Endothelial cell of umbilical vein (primary cell): ENCODE measurements at regions not wholly inside any gene's neighbourhood (a gene's known extent, or its start where the extent isn't known, plus 50 kb on each side); places are given as distances from the start of the nearest gene placed in this dataset.

Experiments
- BruUV-seq: library from RNA; stranded (reverse); fragments of 400-500 nt; replicated peaks from 2 replicates; lab custom pipeline; 2021; lab: Mats Ljungman, UMichigan
- CTCF ChIA-PET: fragments of 300-600, 350-600 bp; sonication (Branson Sonifier 250); formaldehyde crosslinking; loops from one replicate; lab custom pipeline; 2021; ENCODE audit warnings: antibody characterized with exemption, inconsistent platforms; lab: Charles Lee
- POLR2A ChIA-PET: fragments of 300-600, 350-600 bp; sonication (Branson Sonifier 250); formaldehyde crosslinking; loops from one replicate; lab custom pipeline; 2021; ENCODE audit warnings: antibody characterized with exemption, inconsistent platforms; lab: Charles Lee
- DNase-seq: peaks from one replicate; pipeline ENCODE4 v3.0.0-alpha.2; 2011; ENCODE audit warnings: low read depth, low spot score
- FAIRE-seq: peaks from 2 replicates; lab custom pipeline; 2011; peaks lifted over from hg19 to GRCh38; lab: Jason Lieb, UNC
- H2AFZ ChIP-seq: 2 replicates; pipeline ENCODE4 v1.6.0; 2012; ENCODE audit warnings: low read depth, low read length, control low read depth, inconsistent platforms
- H3K27ac ChIP-seq: 2 replicates; pipeline ENCODE4 v1.5.1; 2011; ENCODE audit warnings: low read depth, mild to moderate bottlenecking, control low read depth, low read length, moderate library complexity; ENCODE audit not compliant: insufficient read depth
- H3K27me3 ChIP-seq, 2 experiments: 2 replicates each; pipeline versions ENCODE4 v1.6.0 to v1.6.1; 2011; ENCODE audit warnings: low read length in 2 of 2, mixed read lengths in 1 of 2; ENCODE audit not compliant: control insufficient read depth in 2 of 2, insufficient read depth in 2 of 2
- H3K36me3 ChIP-seq, 2 experiments: 2 replicates in 1 of 2; 3 replicates in 1 of 2; pipeline ENCODE4 v1.5.1; 2011; ENCODE audit warnings: low read length in 2 of 2, mild to moderate bottlenecking in 1 of 2, moderate library complexity in 1 of 2; ENCODE audit not compliant: control insufficient read depth in 2 of 2, insufficient read depth in 2 of 2; ENCODE audit errors: extremely low read depth in 1 of 2
- H3K4me1 ChIP-seq: 3 replicates; pipeline ENCODE4 v1.5.1; 2011; ENCODE audit warnings: mild to moderate bottlenecking, low read length; ENCODE audit not compliant: control insufficient read depth, insufficient read depth; ENCODE audit errors: extremely low read depth
- H3K4me2 ChIP-seq: 2 replicates; pipeline ENCODE4 v1.6.1; 2011; ENCODE audit warnings: low read length, control low read depth, mixed read lengths; ENCODE audit not compliant: insufficient read depth
- H3K4me3 ChIP-seq, 3 experiments: fragments of 200-600 bp in 1 of 3; sonication (generic), shearing (Covaris generic) in 1 of 3; replicated peaks in 1 of 3; 2 replicates each; pipeline ENCODE4 v1.5.1; 2011 to 2016; ENCODE audit warnings: control low read depth in 3 of 3, low read length in 3 of 3, mild to moderate bottlenecking in 2 of 3, inconsistent platforms in 1 of 3, low read depth in 1 of 3, moderate library complexity in 1 of 3; ENCODE audit not compliant: insufficient read depth in 1 of 3
- H3K79me2 ChIP-seq: 2 replicates; pipeline ENCODE4 v1.6.0; 2012; ENCODE audit warnings: low read length, inconsistent platforms; ENCODE audit not compliant: control insufficient read depth, insufficient read depth
- H3K9ac ChIP-seq: replicated peaks from 2 replicates; pipeline ENCODE3; 2011; ENCODE audit warnings: low read length, control low read depth; ENCODE audit not compliant: insufficient read depth; ENCODE audit errors: extremely low read depth
- H3K9me1 ChIP-seq: replicated peaks from 3 replicates; pipeline ENCODE4 v1.6.0; 2011; ENCODE audit warnings: mild to moderate bottlenecking, low read length; ENCODE audit not compliant: control insufficient read depth, insufficient read depth; ENCODE audit errors: extremely low read depth
- H3K9me3 ChIP-seq: replicated peaks from 2 replicates; pipeline ENCODE4 v1.5.1; 2012; ENCODE audit warnings: low read length, inconsistent platforms; ENCODE audit not compliant: control insufficient read depth, insufficient read depth
- H4K20me1 ChIP-seq: replicated peaks from 2 replicates; pipeline ENCODE3; 2011; ENCODE audit warnings: mild to moderate bottlenecking, low read length; ENCODE audit not compliant: control insufficient read depth, insufficient read depth; ENCODE audit errors: extremely low read depth
- CTCF ChIP-seq, 2 donors: IDR thresholded peaks; 1 replicate in 1 of 2; 2 replicates in 1 of 2; pipeline ENCODE4 v1.5.1; 2011; ENCODE audit warnings: low read length in 2 of 2, mild to moderate bottlenecking in 2 of 2, moderate library complexity in 2 of 2, control low read depth in 1 of 2, inconsistent platforms in 1 of 2, low read depth in 1 of 2; ENCODE audit not compliant: insufficient read depth in 1 of 2; ENCODE audit errors: extremely low read depth in 1 of 2
- EZH2 ChIP-seq: IDR thresholded peaks from 2 replicates; pipeline ENCODE4 v1.6.1; 2012; ENCODE audit warnings: borderline replicate concordance, low read depth, mild to moderate bottlenecking, moderate library complexity, low read length, inconsistent platforms; ENCODE audit not compliant: severe bottlenecking
- FOS ChIP-seq: IDR thresholded peaks from 2 replicates; pipeline ENCODE4 v1.6.1; 2011; ENCODE audit warnings: mild to moderate bottlenecking, low read length, moderate library complexity, borderline replicate concordance; ENCODE audit not compliant: insufficient read depth
- GATA2 ChIP-seq: IDR thresholded peaks from 2 replicates; pipeline ENCODE4 v1.7.0; 2011; ENCODE audit warnings: low read depth, mild to moderate bottlenecking, moderate library complexity, mixed read lengths, low read length; ENCODE audit not compliant: insufficient read length, insufficient read depth
- JUN ChIP-seq: IDR thresholded peaks from 2 replicates; pipeline ENCODE4 v1.6.1; 2011; ENCODE audit warnings: borderline replicate concordance, low read depth; ENCODE audit not compliant: insufficient read length, insufficient read depth
- MAX ChIP-seq: IDR thresholded peaks from 2 replicates; pipeline ENCODE4 v1.6.1; 2011; ENCODE audit not compliant: insufficient read depth, insufficient read length
- MYC ChIP-seq: IDR thresholded peaks from one replicate; pipeline ENCODE4 v1.6.1; 2011; ENCODE audit warnings: mild to moderate bottlenecking, low read depth, low read length
- POLR2A ChIP-seq: IDR thresholded peaks from 2 replicates; pipeline ENCODE4 v1.6.1; 2012; ENCODE audit warnings: low read depth, mild to moderate bottlenecking, control low read depth, low read length
- POLR2AphosphoS5 ChIP-seq: IDR thresholded peaks from 2 replicates; pipeline ENCODE4 v1.6.1; 2012; ENCODE audit warnings: low read depth, mild to moderate bottlenecking, control low read depth, low read length, moderate library complexity; ENCODE audit not compliant: insufficient read depth
- dilution Hi-C: fragments of 300-500 bp; cut with MboI; formaldehyde crosslinking; loops from one replicate; pipeline ENCODE4 v1.15.0; 2019; ENCODE audit warnings: low sequenced_read_pairs; ENCODE audit not compliant: extremely low pct_ligation_motif_present
- intact Hi-C: fragments of 100-400 bp; cut with micrococcal nuclease; formaldehyde crosslinking; loops from one replicate; pipeline ENCODE4 v1.10.0; 2022

- H3K4me1 ChIP-seq, result no peaks in the 10 kb centered on the region
- dilution Hi-C loops, result no loop called here
- H3K9me1 ChIP-seq, result no peaks in the 10 kb centered on the region
- no peaks in the 10 kb centered on the region for H3K27me3 ChIP-seq
- no peak for DNase-seq
- no peak overlapping the region for H3K9ac ChIP-seq
- H4K20me1 ChIP-seq, result no peaks in the 10 kb centered on the region
- no peak overlapping the region for H3K4me3 ChIP-seq
- POLR2A ChIA-PET, result no interaction called here
- no peaks in the 10 kb centered on the region for H3K9me3 ChIP-seq
- no peak overlapping the region for H3K4me2 ChIP-seq
- H3K36me3 ChIP-seq, result no peaks in the 10 kb centered on the region
- H3K27ac ChIP-seq, result no peak overlapping the region
- H2AFZ ChIP-seq, result no peak overlapping the region
- no peak for FAIRE-seq
- no TSS peak for BruUV-seq
- no peaks in the 10 kb centered on the region for H3K79me2 ChIP-seq
- intact Hi-C loops, result no loop called here
- CTCF ChIA-PET, result interaction anchor here (0.7 kb wide), 1 partner anchor 11 kb away, joined by 3 read pairs; no protein-coding TSS in a partner anchor
- TF ChIP-seq POLR2A (no peak), GATA2 (no peak), MAX (no peak), JUN (no peak), FOS (no peak), POLR2AphosphoS5 (no peak), CTCF (IDR thresholded peaks at IDR 0.05; ENCODE audit: extremely low read depth in 1 of 2, insufficient read depth in 1 of 2, low read depth in 1 of 2, low read length in 2 of 2) (no peak), MYC (no peak), EZH2 (no peak)
These were observed 417.6 kb downstream of the PTPRU start for GRCh38 chr1:29653886-29654450.
